K562 (cell line): ENCODE measurements at regions not wholly inside any gene's neighbourhood (a gene's known extent, or its start where the extent isn't known, plus 50 kb on each side); places are given as distances from the start of the nearest gene placed in this dataset.

ENCODE experiments used
- ATAC-seq: fragments of 200-7000 bp; cut with Tn5 transposase; 3 replicates; pipeline ENCODE4 v1.9.1; 2020; ENCODE audit warnings: moderate library complexity
- BruUV-seq: library from RNA; stranded (reverse); fragments of 400-500 nt; replicated peaks from 2 replicates; lab custom pipeline; 2021; lab: Mats Ljungman, UMichigan
- CTCF ChIA-PET: fragments of 300-600 bp; formaldehyde crosslinking; extraction: SDS; loops from one replicate; lab custom pipeline; 2021; ENCODE audit warnings: low intra/inter-chr PET ratio; lab: Yijun Ruan, JAX
- POLR2A ChIA-PET: fragments of 300-600, 350-650 bp; sonication (Branson Sonifier 250); formaldehyde crosslinking; extraction: SDS; loops from one replicate; lab custom pipeline; 2021; ENCODE audit warnings: antibody characterized with exemption, inconsistent platforms; lab: Yijun Ruan, JAX
- DNase-seq, 4 experiments: peaks; one replicate each; pipeline versions ENCODE4 v3.0.0 to v3.0.0-alpha.2; 2011 to 2018; ENCODE audit warnings: low spot score in 3 of 4, mixed read lengths in 3 of 4; ENCODE audit errors: extremely low read depth in 1 of 4
- FAIRE-seq: peaks from 2 replicates; lab custom pipeline; 2011; peaks lifted over from hg19 to GRCh38; lab: Jason Lieb, UNC
- H2AFZ ChIP-seq: 2 replicates; pipeline ENCODE4 v1.6.0; 2011; ENCODE audit warnings: low read depth, low read length, control low read depth, inconsistent platforms
- H3K27ac ChIP-seq: fragments of 200-600 bp; 3 replicates; pipeline ENCODE4 v1.8.0; 2011; ENCODE audit warnings: low read depth, mild to moderate bottlenecking, control low read depth, inconsistent platforms, low read length, moderate library complexity, mixed read lengths; ENCODE audit errors: extremely low read depth
- H3K27me3 ChIP-seq, 2 experiments: fragments of 300-600 bp in 1 of 2; 2 replicates in 1 of 2; 3 replicates in 1 of 2; pipeline versions ENCODE4 v1.6.0 to v1.8.0; 2011; ENCODE audit warnings: inconsistent platforms in 2 of 2, low read length in 2 of 2, mild to moderate bottlenecking in 1 of 2, mixed read lengths in 1 of 2, moderate library complexity in 1 of 2; ENCODE audit not compliant: control insufficient read depth in 2 of 2, insufficient read depth in 2 of 2
- H3K36me3 ChIP-seq: fragments of 300-600 bp; 3 replicates; pipeline ENCODE4 v1.8.0; 2011; ENCODE audit warnings: mild to moderate bottlenecking, low read length, inconsistent platforms; ENCODE audit not compliant: control insufficient read depth, insufficient read depth
- H3K4me1 ChIP-seq, 2 experiments: fragments of 200-600 bp in 1 of 2; replicated peaks in 1 of 2; 2 replicates in 1 of 2; 3 replicates in 1 of 2; pipeline versions ENCODE4 v1.5.1 to v1.8.0; 2011; ENCODE audit warnings: inconsistent platforms in 2 of 2, low read length in 2 of 2, mild to moderate bottlenecking in 1 of 2, mixed read lengths in 1 of 2, moderate library complexity in 1 of 2; ENCODE audit not compliant: control insufficient read depth in 2 of 2, insufficient read depth in 2 of 2
- H3K4me2 ChIP-seq: 2 replicates; pipeline ENCODE4 v1.6.1; 2011; ENCODE audit warnings: low read length, control low read depth, inconsistent platforms, mixed read lengths; ENCODE audit not compliant: insufficient read depth
- H3K4me3 ChIP-seq: fragments of 200-600 bp; sonication (generic), shearing (Covaris generic); 2 replicates; pipeline ENCODE4 v1.5.1; 2016; ENCODE audit warnings: control low read depth, inconsistent platforms
- H3K79me2 ChIP-seq: fragments of 200-600 bp; 3 replicates; pipeline ENCODE4 v1.8.0; 2011; ENCODE audit warnings: low read length, inconsistent platforms; ENCODE audit not compliant: control insufficient read depth, insufficient read depth
- H3K9ac ChIP-seq, 2 experiments: 2 replicates each; pipeline versions ENCODE4 v1.6.0 to v1.6.1; 2011; ENCODE audit warnings: low read depth in 2 of 2, low read length in 2 of 2, control low read depth in 1 of 2, inconsistent platforms in 1 of 2, mild to moderate bottlenecking in 1 of 2, mixed read lengths in 1 of 2; ENCODE audit not compliant: insufficient read depth in 1 of 2
- H3K9me1 ChIP-seq: one replicate; pipeline ENCODE4 v1.6.0; 2011; ENCODE audit warnings: inconsistent platforms, mild to moderate bottlenecking, low read length, moderate library complexity; ENCODE audit not compliant: control insufficient read depth, insufficient read depth
- H3K9me3 ChIP-seq: replicated peaks from 2 replicates; pipeline ENCODE4 v1.5.1; 2011; ENCODE audit warnings: low read depth, low read length, inconsistent platforms; ENCODE audit not compliant: control insufficient read depth, insufficient read depth
- H4K20me1 ChIP-seq: replicated peaks from 2 replicates; pipeline ENCODE4 v1.6.1; 2011; ENCODE audit warnings: low read length, inconsistent platforms, mixed read lengths; ENCODE audit not compliant: control insufficient read depth, insufficient read depth
- CHD1 ChIP-seq: fragments of 200-600 bp; sonication (generic); IDR thresholded peaks from one replicate; pipeline ENCODE4 v1.6.1; 2012; ENCODE audit warnings: mild to moderate bottlenecking, moderate library complexity, low read length, inconsistent platforms
- HOMEZ ChIP-seq: fragments of 250-450 bp; sonication (Bioruptor Pico); IDR thresholded peaks from 2 replicates; pipeline ENCODE4 v1.4.0; 2020; ENCODE audit warnings: mild to moderate bottlenecking, moderate library complexity
- KLF6 ChIP-seq: fragments of 250-450 bp; sonication (Bioruptor Pico); IDR thresholded peaks from 2 replicates; pipeline ENCODE4 v1.4.0; 2020; ENCODE audit warnings: mild to moderate bottlenecking, moderate library complexity, borderline replicate concordance
- MAFK ChIP-seq: IDR thresholded peaks from 2 replicates; pipeline ENCODE4 v1.6.1; 2011; ENCODE audit warnings: low read length, improper control_type of control experiment
- NUFIP1 ChIP-seq: fragments of 450-650 bp; IDR thresholded peaks from 2 replicates; pipeline ENCODE4 v1.6.1; 2018; ENCODE audit not compliant: partially characterized antibody
- TGIF2 ChIP-seq: sonication (generic); formaldehyde crosslinking; IDR thresholded peaks from 2 replicates; pipeline ENCODE4 v1.8.1; 2022; ENCODE audit warnings: mild to moderate bottlenecking, missing genetic modification reagents, moderate library complexity
- ZNF124 ChIP-seq: sonication (generic); formaldehyde crosslinking; IDR thresholded peaks from 2 replicates; pipeline ENCODE4 v1.8.1; 2022; ENCODE audit warnings: missing genetic modification reagents
- ZNF232 ChIP-seq: sonication (generic); formaldehyde crosslinking; IDR thresholded peaks from 2 replicates; pipeline ENCODE4 v1.8.0; 2022; ENCODE audit warnings: mild to moderate bottlenecking, missing genetic modification reagents
- ZNF280B ChIP-seq: fragments of 250-450 bp; sonication (Bioruptor Pico); IDR thresholded peaks from 2 replicates; pipeline ENCODE4 v1.5.1; 2021; ENCODE audit warnings: mild to moderate bottlenecking
- WGBS: fragments of 100-300 bp; shearing (Covaris generic); methylation state at CpG from one replicate; pipeline ENCODE4 v1.1.6; 2016; ENCODE audit warnings: low coverage, mixed read lengths; ENCODE audit not compliant: insufficient coverage; ENCODE audit errors: missing lambda C conversion rate; 5-methylcytosine and 5-hydroxymethylcytosine counted together
- in situ Hi-C: fragments of 300-500 bp; cut with MboI; formaldehyde crosslinking; loops from 4 replicates; pipeline ENCODE4 v1.15.0; 2018; ENCODE audit warnings: inconsistent platforms, mixed read lengths
- intact Hi-C: fragments of 100-400 bp; cut with micrococcal nuclease; formaldehyde crosslinking; loops from 2 replicates; pipeline ENCODE4 v1.14.2; 2022
- TF ChIP-seq, protein P1 (sequence below): sonication (generic); formaldehyde crosslinking; IDR thresholded peaks from 2 replicates; pipeline ENCODE4 v1.8.1; 2023; ENCODE audit warnings: mild to moderate bottlenecking, missing genetic modification reagents, moderate library complexity
- TF ChIP-seq, protein P2 (sequence below): fragments of 450-650 bp; IDR thresholded peaks from 2 replicates; pipeline ENCODE4 v1.6.1; 2014; ENCODE audit warnings: low read depth, mild to moderate bottlenecking, moderate library complexity, borderline replicate concordance

DNA sequence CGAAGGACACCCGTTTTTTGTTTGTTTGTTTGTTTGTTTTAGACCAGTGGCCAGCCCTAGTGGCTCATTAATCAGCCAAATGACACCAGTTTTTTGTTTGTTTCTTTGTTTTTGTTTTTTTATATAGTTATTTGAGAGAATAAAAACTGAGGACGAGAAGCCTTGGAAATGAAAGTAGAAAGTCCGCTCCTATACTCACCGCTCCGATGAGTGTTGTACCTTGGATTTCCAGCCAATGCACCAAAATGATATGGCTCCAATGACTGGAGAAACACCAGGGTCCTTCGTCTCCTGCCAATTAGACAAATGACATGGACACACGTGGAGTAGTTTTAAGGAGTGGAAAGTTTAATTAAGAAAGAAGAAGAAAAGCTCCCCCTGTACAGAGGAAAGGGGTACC lies 87.9 kb downstream of the ZXDA start:
- H3K4me2 ChIP-seq, result no peak overlapping the region

More for the DNA sequence above, 87.9 kb downstream of the ZXDA start:
- ChIA-PET CTCF (interaction anchor here (1.0 kb wide), 1 partner anchor 204 kb away, joined by 3 read pairs; no protein-coding TSS in a partner anchor), POLR2A (no interaction called here)
- Histone ChIP-seq H3K4me1 (no peaks in the 10 kb centered on the region), H3K4me3 (no peak overlapping the region), H3K9me3 (no peaks in the 10 kb centered on the region), H3K27me3 (no peaks in the 10 kb centered on the region), H3K9me1 (no peaks in the 10 kb centered on the region), H2AFZ (no peak overlapping the region), H3K36me3 (no peaks in the 10 kb centered on the region), H4K20me1 (no peaks in the 10 kb centered on the region), H3K27ac (no peak overlapping the region), H3K79me2 (no peaks in the 10 kb centered on the region), H3K9ac (no peak overlapping the region)
- 0% methylated on average over 8 of the region's 8 CpGs for WGBS
- TF ChIP-seq, protein P1, sequence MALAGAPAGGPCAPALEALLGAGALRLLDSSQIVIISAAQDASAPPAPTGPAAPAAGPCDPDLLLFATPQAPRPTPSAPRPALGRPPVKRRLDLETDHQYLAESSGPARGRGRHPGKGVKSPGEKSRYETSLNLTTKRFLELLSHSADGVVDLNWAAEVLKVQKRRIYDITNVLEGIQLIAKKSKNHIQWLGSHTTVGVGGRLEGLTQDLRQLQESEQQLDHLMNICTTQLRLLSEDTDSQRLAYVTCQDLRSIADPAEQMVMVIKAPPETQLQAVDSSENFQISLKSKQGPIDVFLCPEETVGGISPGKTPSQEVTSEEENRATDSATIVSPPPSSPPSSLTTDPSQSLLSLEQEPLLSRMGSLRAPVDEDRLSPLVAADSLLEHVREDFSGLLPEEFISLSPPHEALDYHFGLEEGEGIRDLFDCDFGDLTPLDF, result no peak
- TF ChIP-seq KLF6 (CRISPR knock-in tag) (no peak), MAFK (no peak), ZNF280B (CRISPR knock-in tag) (no peak), ZNF232 (no peak), TGIF2 (CRISPR knock-in tag) (no peak), ZNF124 (CRISPR knock-in tag) (no peak), HOMEZ (no peak), CHD1 (no peak), NUFIP1 (no peak)
- TF ChIP-seq, protein P2, sequence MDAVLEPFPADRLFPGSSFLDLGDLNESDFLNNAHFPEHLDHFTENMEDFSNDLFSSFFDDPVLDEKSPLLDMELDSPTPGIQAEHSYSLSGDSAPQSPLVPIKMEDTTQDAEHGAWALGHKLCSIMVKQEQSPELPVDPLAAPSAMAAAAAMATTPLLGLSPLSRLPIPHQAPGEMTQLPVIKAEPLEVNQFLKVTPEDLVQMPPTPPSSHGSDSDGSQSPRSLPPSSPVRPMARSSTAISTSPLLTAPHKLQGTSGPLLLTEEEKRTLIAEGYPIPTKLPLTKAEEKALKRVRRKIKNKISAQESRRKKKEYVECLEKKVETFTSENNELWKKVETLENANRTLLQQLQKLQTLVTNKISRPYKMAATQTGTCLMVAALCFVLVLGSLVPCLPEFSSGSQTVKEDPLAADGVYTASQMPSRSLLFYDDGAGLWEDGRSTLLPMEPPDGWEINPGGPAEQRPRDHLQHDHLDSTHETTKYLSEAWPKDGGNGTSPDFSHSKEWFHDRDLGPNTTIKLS, result no peak
- no TSS peak for BruUV-seq
- in situ Hi-C loops (no loop called here), intact Hi-C loops (loop anchor here (5.0 kb wide), 2 partner anchors 205 to 240 kb away; no protein-coding TSS in a partner anchor)
- no peak for ATAC-seq
- no peak for DNase-seq
- FAIRE-seq, result no peak
